Stomach (tissue), 4 donors: ENCODE measurements at regions not wholly inside any gene's neighbourhood (a gene's known extent, or its start where the extent isn't known, plus 50 kb on each side); places are given as distances from the start of the nearest gene placed in this dataset.

Experiments
- EP300 ChIP-seq: sonication (generic); formaldehyde crosslinking; IDR thresholded peaks from one replicate; pipeline ENCODE4 v1.6.1; 2017; ENCODE audit warnings: antibody characterized with exemption
- POLR2A ChIP-seq, 4 donors: fragments of 450-650 bp; IDR thresholded peaks; one replicate each; pipeline ENCODE4 v1.6.1; 2016; ENCODE audit warnings: antibody characterized with exemption in 4 of 4, control low read depth in 2 of 4, mild to moderate bottlenecking in 1 of 4, moderate library complexity in 1 of 4
- POLR2AphosphoS5 ChIP-seq, 3 donors: sonication (generic); formaldehyde crosslinking; IDR thresholded peaks; one replicate each; pipeline ENCODE4 v1.6.1; 2016; ENCODE audit warnings: antibody characterized with exemption in 3 of 3
- TF ChIP-seq, protein P1 (sequence below), 7 experiments: fragments of 450-650 bp in 4 of 7; fragments of 200-600 bp in 3 of 7; sonication (generic) in 3 of 7; IDR thresholded peaks; one replicate each; pipeline ENCODE4 v1.5.1; 2016 to 2019; ENCODE audit warnings: antibody characterized with exemption in 7 of 7, control low read depth in 2 of 7, mild to moderate bottlenecking in 1 of 7

DNA sequence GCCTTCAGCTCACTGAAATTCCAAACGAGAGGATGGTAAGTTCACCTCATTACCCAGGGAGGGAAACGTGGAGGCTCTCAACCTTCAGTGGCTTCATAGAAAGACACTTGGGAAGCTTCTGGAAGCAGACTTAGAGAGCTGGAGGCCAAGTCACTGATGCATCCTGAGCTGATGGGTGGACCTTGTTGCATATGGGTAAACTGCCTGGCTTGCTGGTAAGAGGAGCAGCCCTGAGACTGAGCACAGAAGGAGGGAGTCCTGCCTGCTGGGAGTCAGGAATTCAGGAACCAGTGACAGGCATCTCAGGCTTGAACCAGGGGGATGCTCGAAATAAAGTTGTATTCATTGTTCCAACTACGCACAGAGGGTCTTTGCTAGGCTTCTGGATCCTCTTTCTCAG, 66.5 kb upstream of the NPAS2 start:
- no peak for TF ChIP-seq POLR2A (IDR thresholded peaks at IDR 0.05)
- TF ChIP-seq, protein P1, sequence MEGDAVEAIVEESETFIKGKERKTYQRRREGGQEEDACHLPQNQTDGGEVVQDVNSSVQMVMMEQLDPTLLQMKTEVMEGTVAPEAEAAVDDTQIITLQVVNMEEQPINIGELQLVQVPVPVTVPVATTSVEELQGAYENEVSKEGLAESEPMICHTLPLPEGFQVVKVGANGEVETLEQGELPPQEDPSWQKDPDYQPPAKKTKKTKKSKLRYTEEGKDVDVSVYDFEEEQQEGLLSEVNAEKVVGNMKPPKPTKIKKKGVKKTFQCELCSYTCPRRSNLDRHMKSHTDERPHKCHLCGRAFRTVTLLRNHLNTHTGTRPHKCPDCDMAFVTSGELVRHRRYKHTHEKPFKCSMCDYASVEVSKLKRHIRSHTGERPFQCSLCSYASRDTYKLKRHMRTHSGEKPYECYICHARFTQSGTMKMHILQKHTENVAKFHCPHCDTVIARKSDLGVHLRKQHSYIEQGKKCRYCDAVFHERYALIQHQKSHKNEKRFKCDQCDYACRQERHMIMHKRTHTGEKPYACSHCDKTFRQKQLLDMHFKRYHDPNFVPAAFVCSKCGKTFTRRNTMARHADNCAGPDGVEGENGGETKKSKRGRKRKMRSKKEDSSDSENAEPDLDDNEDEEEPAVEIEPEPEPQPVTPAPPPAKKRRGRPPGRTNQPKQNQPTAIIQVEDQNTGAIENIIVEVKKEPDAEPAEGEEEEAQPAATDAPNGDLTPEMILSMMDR (IDR thresholded peaks at IDR 0.05): no peak
- TF ChIP-seq EP300: no peak
- no peak for TF ChIP-seq POLR2AphosphoS5 (IDR thresholded peaks at IDR 0.05)
